ENCODE measurements at regions not wholly inside any gene's neighbourhood (a gene's known extent, or its start where the extent isn't known, plus 50 kb on each side); places are given as distances from the start of the nearest gene placed in this dataset.
A peak's percentile ranks its signal among the peaks of the same experiment; 100 is the strongest.

GRCh38 chr20:23290761-23291574 is 59.6 kb upstream of the NXT1 start:
- in situ Hi-C loops (cut with MboI) (no loop called here), intact Hi-C loops (cut with micrococcal nuclease; ENCODE audit: unreplicated experiment) (no loop called here)
- Histone ChIP-seq H3K4me1 (ENCODE audit: control insufficient read depth, insufficient read depth, low read length) (no peaks in the 10 kb centered on the region), H3K9me3 (replicated peaks; ENCODE audit: control insufficient read depth, insufficient read depth, low read length) (no peaks in the 10 kb centered on the region), H3K9ac (ENCODE audit: control insufficient read depth, insufficient read depth, low read length) (no peak overlapping the region), H3K27me3 (replicated peaks in 1 of 2; ENCODE audit: control insufficient read depth in 2 of 2, insufficient read depth in 2 of 2, low read length in 1 of 2) (no peaks in the 10 kb centered on the region; a peak in 2 of 4 replicates), H3K36me3 (ENCODE audit: control insufficient read depth in 2 of 2, insufficient read depth in 2 of 2, low read length in 1 of 2) (no peaks in the 10 kb centered on the region), H2AFZ (ENCODE audit: control insufficient read depth, low read depth, low read length) (no peak overlapping the region), H3K27ac (ENCODE audit: control insufficient read depth, insufficient read depth) (no peak overlapping the region), H3K4me3 (no peak overlapping the region), H3K79me2 (ENCODE audit: control insufficient read depth, insufficient read depth, low read length) (no peaks in the 10 kb centered on the region), H3K4me2 (ENCODE audit: control insufficient read depth, insufficient read depth) (no peak overlapping the region), H4K20me1 (ENCODE audit: control insufficient read depth, insufficient read depth) (no peaks in the 10 kb centered on the region)
- no peak for ATAC-seq
- CTCF ChIA-PET: interaction anchor here (1.1 kb wide), 1 partner anchor 10 kb away, joined by 3 read pairs; no protein-coding TSS in a partner anchor
- SMC1A ChIA-PET (ENCODE audit: uncharacterized antibody, unreplicated experiment): no interaction called here
- FAIRE-seq: peak; percentile 18
- WGBS (ENCODE audit: insufficient coverage, insufficient replicate concordance, low lambda C conversion rate, missing lambda C conversion rate): 22% methylated on average over 11 of the region's 11 CpGs
- TF ChIP-seq RAD51 (IDR thresholded peaks at IDR 0.05) (no peak), EED (IDR thresholded peaks at IDR 0.05; ENCODE audit: low read depth) (no peak), MTA3 (IDR thresholded peaks at IDR 0.05; ENCODE audit: borderline replicate concordance, low read length) (no peak), SREBF1 (IDR thresholded peaks at IDR 0.05; ENCODE audit: low read length) (no peak)
- no TSS peak for BruUV-seq (replicated peaks)
- POLR2A ChIA-PET: no interaction called here
- RAD21 ChIA-PET (ENCODE audit: unreplicated experiment): no interaction called here
- DNase-seq (ENCODE audit: low read depth, low spot score): no peak

- ChIA-PET CTCF (no interaction called here), RAD21 (ENCODE audit: unreplicated experiment) (no interaction called here), SMC1A (ENCODE audit: uncharacterized antibody, unreplicated experiment) (no interaction called here), POLR2A (no interaction called here)
- Histone ChIP-seq H3K4me2 (ENCODE audit: control insufficient read depth, insufficient read depth) (no peak overlapping the region), H3K4me1 (ENCODE audit: control insufficient read depth, insufficient read depth, low read length) (no peaks in the 10 kb centered on the region), H3K79me2 (ENCODE audit: control insufficient read depth, insufficient read depth, low read length) (no peaks in the 10 kb centered on the region), H3K36me3 (ENCODE audit: control insufficient read depth in 2 of 2, insufficient read depth in 2 of 2, low read length in 1 of 2) (no peaks in the 10 kb centered on the region), H4K20me1 (ENCODE audit: control insufficient read depth, insufficient read depth) (no peaks in the 10 kb centered on the region), H3K9ac (ENCODE audit: control insufficient read depth, insufficient read depth, low read length) (no peak overlapping the region), H3K27ac (ENCODE audit: control insufficient read depth, insufficient read depth) (no peak overlapping the region), H3K4me3 (no peak overlapping the region), H3K27me3 (replicated peaks in 1 of 2; ENCODE audit: control insufficient read depth in 2 of 2, insufficient read depth in 2 of 2, low read length in 1 of 2) (no peaks in the 10 kb centered on the region; a peak in 2 of 4 replicates), H3K9me3 (replicated peaks; ENCODE audit: control insufficient read depth, insufficient read depth, low read length) (no peaks in the 10 kb centered on the region), H2AFZ (ENCODE audit: control insufficient read depth, low read depth, low read length) (no peak overlapping the region)
- in situ Hi-C loops (cut with MboI): no loop called here
- 63% methylated on average over 7 of the region's 7 CpGs for WGBS (ENCODE audit: insufficient coverage, insufficient replicate concordance, low lambda C conversion rate, missing lambda C conversion rate)
- ATAC-seq (no peak), FAIRE-seq (no peak), DNase-seq (ENCODE audit: low read depth, low spot score) (no peak)
- no TSS peak for BruUV-seq (replicated peaks)
- intact Hi-C loops (cut with micrococcal nuclease; ENCODE audit: unreplicated experiment): no loop called here
- TF ChIP-seq SREBF1 (IDR thresholded peaks at IDR 0.05; ENCODE audit: low read length) (no peak), CREM (IDR thresholded peaks at IDR 0.05; ENCODE audit: low read depth) (no peak), SKIL (IDR thresholded peaks at IDR 0.05; ENCODE audit: low read depth, poor library complexity, severe bottlenecking) (no peak), SMAD1 (IDR thresholded peaks at IDR 0.05; ENCODE audit: low read depth, partially characterized antibody) (no peak), DPF2 (IDR thresholded peaks at IDR 0.05) (no peak), JUNB (IDR thresholded peaks at IDR 0.05) (no peak), ZNF622 (IDR thresholded peaks at IDR 0.05) (no peak), CHD1 (IDR thresholded peaks at IDR 0.05; ENCODE audit: low read depth, low read length) (no peak), SUZ12 (IDR thresholded peaks at IDR 0.05; ENCODE audit: unreplicated experiment) (no peak), NR2C2 (IDR thresholded peaks at IDR 0.05; ENCODE audit: borderline replicate concordance, control insufficient read depth, insufficient read length, low read depth) (no peak), BACH1 (IDR thresholded peaks at IDR 0.05; ENCODE audit: borderline replicate concordance) (no peak), ZNF24 (IDR thresholded peaks at IDR 0.05) (no peak)
Observed at GRCh38 chr20:23289724-23290395, 60.7 kb upstream of the NXT1 start.

Measured in GM12878 (cell line).